HEK293 (cell line): ENCODE measurements at regions not wholly inside any gene's neighbourhood (a gene's known extent, or its start where the extent isn't known, plus 50 kb on each side); places are given as distances from the start of the nearest gene placed in this dataset.

ENCODE experiments used
- CTCF ChIP-seq: fragments of 450-650 bp; formaldehyde crosslinking; IDR thresholded peaks from 2 replicates; pipeline ENCODE4 v1.5.1; 2016; ENCODE audit warnings: missing biosample characterization, missing genetic modification characterization
- FEZF1 ChIP-seq: fragments of 450-650 bp; formaldehyde crosslinking; IDR thresholded peaks from 2 replicates; pipeline ENCODE4 v1.5.1; 2016; ENCODE audit warnings: missing biosample characterization, missing genetic modification characterization
- TCF7L2 ChIP-seq: IDR thresholded peaks from 2 replicates; pipeline ENCODE4 v1.6.1; 2011; ENCODE audit warnings: low read depth, mild to moderate bottlenecking, inconsistent platforms, low read length, moderate library complexity, borderline replicate concordance
- ZBTB21 ChIP-seq: fragments of 450-650 bp; formaldehyde crosslinking; IDR thresholded peaks from 2 replicates; pipeline ENCODE4 v1.5.1; 2017; ENCODE audit warnings: missing biosample characterization, missing genetic modification characterization
- ZBTB6 ChIP-seq: fragments of 450-650 bp; formaldehyde crosslinking; IDR thresholded peaks from 2 replicates; pipeline ENCODE4 v1.5.1; 2017; ENCODE audit warnings: missing biosample characterization, missing genetic modification characterization
- ZNF280D ChIP-seq: fragments of 450-650 bp; formaldehyde crosslinking; IDR thresholded peaks from 2 replicates; pipeline ENCODE4 v1.5.1; 2016; ENCODE audit warnings: missing biosample characterization, missing genetic modification characterization
- ZNF37A ChIP-seq: fragments of 450-650 bp; IDR thresholded peaks from 2 replicates; pipeline ENCODE4 v1.5.1; 2018; ENCODE audit warnings: missing biosample characterization, missing genetic modification characterization
- ZNF391 ChIP-seq: fragments of 450-650 bp; formaldehyde crosslinking; IDR thresholded peaks from 2 replicates; pipeline ENCODE4 v1.5.1; 2016; ENCODE audit warnings: low read depth, missing biosample characterization, missing genetic modification characterization, borderline replicate concordance
- ZNF416 ChIP-seq: fragments of 450-650 bp; formaldehyde crosslinking; IDR thresholded peaks from 2 replicates; pipeline ENCODE4 v1.5.1; 2016; ENCODE audit warnings: missing biosample characterization, missing genetic modification characterization
- ZNF449 ChIP-seq: fragments of 450-650 bp; formaldehyde crosslinking; IDR thresholded peaks from 2 replicates; pipeline ENCODE4 v1.5.1; 2017; ENCODE audit warnings: missing biosample characterization, mild to moderate bottlenecking, missing genetic modification characterization, moderate library complexity
- ZNF513 ChIP-seq: fragments of 450-650 bp; IDR thresholded peaks from 2 replicates; pipeline ENCODE4 v1.5.1; 2018; ENCODE audit warnings: missing biosample characterization, missing genetic modification characterization
- ZNF529 ChIP-seq: fragments of 450-650 bp; formaldehyde crosslinking; IDR thresholded peaks from 2 replicates; pipeline ENCODE4 v1.5.1; 2017; ENCODE audit warnings: missing genetic modification characterization, missing biosample characterization; ENCODE audit not compliant: insufficient replicate concordance
- ZNF548 ChIP-seq: fragments of 450-650 bp; formaldehyde crosslinking; IDR thresholded peaks from 2 replicates; pipeline ENCODE4 v1.5.1; 2016; ENCODE audit warnings: missing biosample characterization, missing genetic modification characterization
- ZNF747 ChIP-seq: fragments of 450-650 bp; formaldehyde crosslinking; IDR thresholded peaks from 2 replicates; pipeline ENCODE4 v1.5.1; 2016; ENCODE audit warnings: missing biosample characterization, missing genetic modification characterization

- TF ChIP-seq TCF7L2 (no peak), ZNF747 (no peak), ZBTB6 (no peak), ZNF391 (tag by site-specific recombination) (no peak), ZNF449 (no peak), ZNF280D (tag by site-specific recombination) (no peak), FEZF1 (tag by site-specific recombination) (no peak), CTCF (no peak), ZNF548 (tag by site-specific recombination) (no peak), ZNF529 (no peak), ZBTB21 (tag by site-specific recombination) (no peak), ZNF513 (tag by site-specific recombination) (no peak), ZNF37A (tag by site-specific recombination) (no peak), ZNF416 (tag by site-specific recombination) (no peak)
These were observed 82.5 kb upstream of the HOXC13 start for GRCh38 chr12:53856132-53856531.
